ENCODE measurements at regions not wholly inside any gene's neighbourhood (a gene's known extent, or its start where the extent isn't known, plus 50 kb on each side); places are given as distances from the start of the nearest gene placed in this dataset.

DNA sequence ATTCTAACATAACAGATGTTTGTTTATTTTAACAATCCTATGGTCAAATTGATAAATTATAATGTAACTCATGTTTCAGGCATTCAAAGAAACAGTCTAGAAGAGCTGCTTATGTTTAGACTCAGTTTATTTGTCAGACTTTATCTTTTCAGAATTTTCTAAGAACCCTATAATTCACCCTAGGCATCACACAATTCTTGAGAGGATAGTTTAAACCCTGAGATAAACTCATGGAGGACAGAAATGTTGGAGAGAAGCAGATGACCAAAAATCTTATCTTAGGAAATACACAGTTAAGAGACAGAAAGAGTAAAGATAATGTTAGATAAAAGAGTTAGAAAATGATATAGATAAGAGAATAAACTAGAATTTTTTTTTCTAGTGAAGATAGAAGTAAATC lies 1185.7 kb upstream of the SLC10A2 start:
- no peaks in the 10 kb centered on the region for H3K27me3 ChIP-seq (ENCODE audit: insufficient read depth)
- H3K4me1 ChIP-seq (ENCODE audit: insufficient read depth) = peaks cover 30% of the 10 kb centered on the region
- H3F3A ChIP-seq (replicated peaks; ENCODE audit: low read depth) = no peaks in the 10 kb centered on the region
- no peak for ATAC-seq
- no peak overlapping the region for H3K4me3 ChIP-seq
- H3K4me2 ChIP-seq = no peak overlapping the region
- no peaks in the 10 kb centered on the region for H3K79me2 ChIP-seq (replicated peaks; ENCODE audit: insufficient read depth)
- Mint-ChIP-seq H3K27me3 (ENCODE audit: insufficient read depth, low read depth, poor library complexity) (no peaks in the 10 kb centered on the region), H3K36me3 (ENCODE audit: low read depth) (peaks cover 3% of the 10 kb centered on the region; the same call in 1 of the 3 replicates), H3K4me3 (no peak overlapping the region), H3K9me3 (no peaks in the 10 kb centered on the region; the same call in 2 of the 3 replicates), H3K4me1 (peaks cover 37% of the 10 kb centered on the region), H3K27ac (peak overlapping the region; percentile 38)
- H2AFZ ChIP-seq = no peak overlapping the region
- TF ChIP-seq JUNB (IDR thresholded peaks at IDR 0.05; ENCODE audit: unreplicated experiment) (no peak), STAT1 (IDR thresholded peaks at IDR 0.05; ENCODE audit: unreplicated experiment) (no peak), POLR2AphosphoS5 (IDR thresholded peaks at IDR 0.05; ENCODE audit: low read depth) (no peak), ZNF114 (CRISPR knock-in tag; IDR thresholded peaks at IDR 0.05) (no peak), NANOG (IDR thresholded peaks at IDR 0.05; ENCODE audit: borderline replicate concordance) (no peak)
- TF ChIP-seq, protein P1, sequence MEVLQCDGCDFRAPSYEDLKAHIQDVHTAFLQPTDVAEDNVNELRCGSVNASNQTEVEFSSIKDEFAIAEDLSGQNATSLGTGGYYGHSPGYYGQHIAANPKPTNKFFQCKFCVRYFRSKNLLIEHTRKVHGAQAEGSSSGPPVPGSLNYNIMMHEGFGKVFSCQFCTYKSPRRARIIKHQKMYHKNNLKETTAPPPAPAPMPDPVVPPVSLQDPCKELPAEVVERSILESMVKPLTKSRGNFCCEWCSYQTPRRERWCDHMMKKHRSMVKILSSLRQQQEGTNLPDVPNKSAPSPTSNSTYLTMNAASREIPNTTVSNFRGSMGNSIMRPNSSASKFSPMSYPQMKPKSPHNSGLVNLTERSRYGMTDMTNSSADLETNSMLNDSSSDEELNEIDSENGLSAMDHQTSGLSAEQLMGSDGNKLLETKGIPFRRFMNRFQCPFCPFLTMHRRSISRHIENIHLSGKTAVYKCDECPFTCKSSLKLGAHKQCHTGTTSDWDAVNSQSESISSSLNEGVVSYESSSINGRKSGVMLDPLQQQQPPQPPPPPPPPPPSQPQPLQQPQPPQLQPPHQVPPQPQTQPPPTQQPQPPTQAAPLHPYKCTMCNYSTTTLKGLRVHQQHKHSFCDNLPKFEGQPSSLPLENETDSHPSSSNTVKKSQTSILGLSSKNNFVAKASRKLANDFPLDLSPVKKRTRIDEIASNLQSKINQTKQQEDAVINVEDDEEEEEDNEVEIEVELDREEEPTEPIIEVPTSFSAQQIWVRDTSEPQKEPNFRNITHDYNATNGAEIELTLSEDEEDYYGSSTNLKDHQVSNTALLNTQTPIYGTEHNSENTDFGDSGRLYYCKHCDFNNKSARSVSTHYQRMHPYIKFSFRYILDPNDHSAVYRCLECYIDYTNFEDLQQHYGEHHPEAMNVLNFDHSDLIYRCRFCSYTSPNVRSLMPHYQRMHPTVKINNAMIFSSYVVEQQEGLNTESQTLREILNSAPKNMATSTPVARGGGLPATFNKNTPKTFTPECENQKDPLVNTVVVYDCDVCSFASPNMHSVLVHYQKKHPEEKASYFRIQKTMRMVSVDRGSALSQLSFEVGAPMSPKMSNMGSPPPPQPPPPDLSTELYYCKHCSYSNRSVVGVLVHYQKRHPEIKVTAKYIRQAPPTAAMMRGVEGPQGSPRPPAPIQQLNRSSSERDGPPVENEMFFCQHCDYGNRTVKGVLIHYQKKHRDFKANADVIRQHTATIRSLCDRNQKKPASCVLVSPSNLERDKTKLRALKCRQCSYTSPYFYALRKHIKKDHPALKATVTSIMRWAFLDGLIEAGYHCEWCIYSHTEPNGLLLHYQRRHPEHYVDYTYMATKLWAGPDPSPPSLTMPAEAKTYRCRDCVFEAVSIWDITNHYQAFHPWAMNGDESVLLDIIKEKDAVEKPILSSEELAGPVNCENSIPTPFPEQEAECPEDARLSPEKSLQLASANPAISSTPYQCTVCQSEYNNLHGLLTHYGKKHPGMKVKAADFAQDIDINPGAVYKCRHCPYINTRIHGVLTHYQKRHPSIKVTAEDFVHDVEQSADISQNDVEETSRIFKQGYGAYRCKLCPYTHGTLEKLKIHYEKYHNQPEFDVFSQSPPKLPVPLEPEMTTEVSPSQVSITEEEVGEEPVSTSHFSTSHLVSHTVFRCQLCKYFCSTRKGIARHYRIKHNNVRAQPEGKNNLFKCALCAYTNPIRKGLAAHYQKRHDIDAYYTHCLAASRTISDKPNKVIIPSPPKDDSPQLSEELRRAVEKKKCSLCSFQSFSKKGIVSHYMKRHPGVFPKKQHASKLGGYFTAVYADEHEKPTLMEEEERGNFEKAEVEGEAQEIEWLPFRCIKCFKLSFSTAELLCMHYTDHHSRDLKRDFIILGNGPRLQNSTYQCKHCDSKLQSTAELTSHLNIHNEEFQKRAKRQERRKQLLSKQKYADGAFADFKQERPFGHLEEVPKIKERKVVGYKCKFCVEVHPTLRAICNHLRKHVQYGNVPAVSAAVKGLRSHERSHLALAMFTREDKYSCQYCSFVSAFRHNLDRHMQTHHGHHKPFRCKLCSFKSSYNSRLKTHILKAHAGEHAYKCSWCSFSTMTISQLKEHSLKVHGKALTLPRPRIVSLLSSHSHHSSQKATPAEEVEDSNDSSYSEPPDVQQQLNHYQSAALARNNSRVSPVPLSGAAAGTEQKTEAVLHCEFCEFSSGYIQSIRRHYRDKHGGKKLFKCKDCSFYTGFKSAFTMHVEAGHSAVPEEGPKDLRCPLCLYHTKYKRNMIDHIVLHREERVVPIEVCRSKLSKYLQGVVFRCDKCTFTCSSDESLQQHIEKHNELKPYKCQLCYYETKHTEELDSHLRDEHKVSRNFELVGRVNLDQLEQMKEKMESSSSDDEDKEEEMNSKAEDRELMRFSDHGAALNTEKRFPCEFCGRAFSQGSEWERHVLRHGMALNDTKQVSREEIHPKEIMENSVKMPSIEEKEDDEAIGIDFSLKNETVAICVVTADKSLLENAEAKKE (CRISPR knock-in tag; IDR thresholded peaks at IDR 0.05) = no peak
- TF ChIP-seq, protein P2, sequence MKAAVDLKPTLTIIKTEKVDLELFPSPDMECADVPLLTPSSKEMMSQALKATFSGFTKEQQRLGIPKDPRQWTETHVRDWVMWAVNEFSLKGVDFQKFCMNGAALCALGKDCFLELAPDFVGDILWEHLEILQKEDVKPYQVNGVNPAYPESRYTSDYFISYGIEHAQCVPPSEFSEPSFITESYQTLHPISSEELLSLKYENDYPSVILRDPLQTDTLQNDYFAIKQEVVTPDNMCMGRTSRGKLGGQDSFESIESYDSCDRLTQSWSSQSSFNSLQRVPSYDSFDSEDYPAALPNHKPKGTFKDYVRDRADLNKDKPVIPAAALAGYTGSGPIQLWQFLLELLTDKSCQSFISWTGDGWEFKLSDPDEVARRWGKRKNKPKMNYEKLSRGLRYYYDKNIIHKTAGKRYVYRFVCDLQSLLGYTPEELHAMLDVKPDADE (IDR thresholded peaks at IDR 0.05) = no peak
- no peaks in the 10 kb centered on the region for H4K20me1 ChIP-seq (replicated peaks; ENCODE audit: insufficient read depth)
- peak overlapping the region; percentile 61 for H3K27ac ChIP-seq (ENCODE audit: low read depth)
- H3K36me3 ChIP-seq (ENCODE audit: insufficient read depth) = no peaks in the 10 kb centered on the region
- no peak for DNase-seq (ENCODE audit: low spot score)
- H3K9me2 ChIP-seq (ENCODE audit: insufficient read depth) = no peaks in the 10 kb centered on the region

Measured in GM23338 (cell line).